Stimulated activated CD4-positive, alpha-beta T cell treated with anti-CD3 and anti-CD28 coated beads, Interleukin-4, amount 100 ng/mL, for 24 hours (primary cell): ENCODE measurements at regions not wholly inside any gene's neighbourhood (a gene's known extent, or its start where the extent isn't known, plus 50 kb on each side); places are given as distances from the start of the nearest gene placed in this dataset.

ENCODE experiments used
- DNase-seq: peaks from one replicate; pipeline ENCODE4 v3.0.0-alpha.2; 2020

DNA sequence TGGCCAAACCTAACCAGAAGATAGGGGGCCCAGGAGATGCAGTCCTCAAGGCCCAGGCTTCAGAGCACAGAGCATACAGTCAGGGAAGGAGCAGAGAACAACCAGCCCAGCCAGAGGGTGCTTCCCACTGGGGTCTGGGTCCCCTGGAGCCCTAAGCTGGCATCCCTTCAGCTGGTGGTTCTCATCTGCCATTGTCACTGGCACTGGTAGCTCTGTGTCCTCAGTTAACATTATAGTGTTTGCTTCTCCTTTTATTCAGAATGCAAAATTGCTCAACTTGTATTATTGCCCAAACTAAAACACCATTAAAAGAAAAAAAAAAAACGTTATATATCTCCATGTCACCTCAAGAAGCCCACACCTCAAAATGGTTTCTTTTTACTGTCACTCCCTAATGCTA, 219.2 kb downstream of the ENC1 start:
- DNase-seq: no peak

GRCh38 chr5:74420947-74421346, 219.6 kb downstream of the ENC1 start:
- no peak for DNase-seq

GRCh38 chr5:74420220-74420619, 220.3 kb downstream of the ENC1 start:
- no peak for DNase-seq

GRCh38 chr5:74419468-74419867, 221.1 kb downstream of the ENC1 start:
- no peak for DNase-seq

- no peak for DNase-seq
These were observed 221.8 kb downstream of the ENC1 start for GRCh38 chr5:74418709-74419108.

DNA sequence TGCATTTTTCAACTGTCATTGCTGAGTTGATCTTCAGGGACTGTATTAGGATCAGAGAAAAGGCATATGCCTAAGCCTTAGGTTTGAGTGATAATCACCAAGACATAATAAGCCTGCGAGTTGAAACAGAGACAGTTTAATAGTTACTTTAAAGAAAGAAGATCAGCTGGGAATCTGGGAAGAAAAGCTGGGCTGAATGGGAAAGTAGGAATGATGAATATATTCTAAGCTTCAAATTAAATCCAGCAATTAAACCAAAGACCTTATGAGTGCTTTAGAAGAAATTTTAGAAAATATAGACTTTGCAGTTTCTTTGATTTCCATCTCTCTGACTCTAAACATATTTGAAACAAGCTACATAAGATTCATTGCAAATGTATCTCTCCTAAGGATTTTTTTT, 222.3 kb downstream of the ENC1 start:
- DNase-seq: no peak

GRCh38 chr5:74415695-74416102, 224.8 kb downstream of the ENC1 start:
- DNase-seq: no peak

- no peak for DNase-seq
These were observed 226.3 kb downstream of the ENC1 start for GRCh38 chr5:74414228-74414627.

GRCh38 chr5:74413403-74414048, 227.0 kb downstream of the ENC1 start:
- DNase-seq: no peak

GRCh38 chr5:74412066-74412465, 228.5 kb downstream of the ENC1 start:
- no peak for DNase-seq

DNA sequence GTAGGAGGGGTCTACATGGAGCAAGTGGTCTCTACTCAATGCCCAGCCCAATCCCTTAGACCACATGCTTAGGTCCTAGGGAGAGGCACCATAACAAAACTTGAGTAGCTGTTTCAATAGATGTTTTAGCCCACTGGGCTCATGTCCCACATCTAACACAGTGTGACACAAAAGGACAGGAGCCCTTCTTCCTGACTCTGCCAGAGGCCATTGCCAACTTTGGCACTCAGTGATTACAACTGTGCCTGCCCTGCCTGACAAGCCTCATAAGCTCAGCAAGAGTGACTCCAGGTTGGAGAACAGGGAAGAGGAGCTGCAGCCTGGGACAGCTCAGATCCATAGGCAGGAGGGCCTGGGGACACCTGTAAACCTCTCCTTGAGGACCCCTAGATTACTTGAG, 230.8 kb downstream of the ENC1 start:
- no peak for DNase-seq

DNA sequence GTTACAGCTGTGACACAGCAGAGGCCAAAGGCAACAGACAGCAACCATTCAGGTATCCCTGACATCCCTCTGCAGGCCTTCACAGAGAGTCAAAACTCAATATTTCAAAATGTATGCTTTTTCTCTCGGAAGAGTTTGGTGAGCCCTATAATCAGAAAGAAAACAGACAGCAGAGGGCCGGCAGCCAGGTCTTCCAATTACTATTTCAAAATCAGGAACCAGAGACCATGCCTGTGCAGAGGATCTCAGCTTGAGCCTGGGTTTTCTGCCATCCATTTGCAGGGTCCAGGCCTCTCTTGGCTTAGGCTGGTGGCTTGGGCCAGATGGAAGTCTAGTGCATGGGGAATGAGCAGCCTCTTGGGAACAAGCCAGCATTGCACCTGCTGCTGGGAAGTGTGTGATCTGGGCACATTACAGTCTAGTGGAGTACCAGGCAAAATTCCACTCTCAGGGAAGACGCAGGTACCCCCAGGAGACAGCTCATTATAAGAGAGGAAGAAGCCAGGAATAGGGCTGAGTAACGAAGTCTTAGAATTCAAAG, 231.3 kb downstream of the ENC1 start:
- no peak for DNase-seq

GRCh38 chr5:74408150-74409043, 232.1 kb downstream of the ENC1 start:
- no peak for DNase-seq

GRCh38 chr5:74407701-74408100, 232.8 kb downstream of the ENC1 start:
- no peak for DNase-seq

DNA sequence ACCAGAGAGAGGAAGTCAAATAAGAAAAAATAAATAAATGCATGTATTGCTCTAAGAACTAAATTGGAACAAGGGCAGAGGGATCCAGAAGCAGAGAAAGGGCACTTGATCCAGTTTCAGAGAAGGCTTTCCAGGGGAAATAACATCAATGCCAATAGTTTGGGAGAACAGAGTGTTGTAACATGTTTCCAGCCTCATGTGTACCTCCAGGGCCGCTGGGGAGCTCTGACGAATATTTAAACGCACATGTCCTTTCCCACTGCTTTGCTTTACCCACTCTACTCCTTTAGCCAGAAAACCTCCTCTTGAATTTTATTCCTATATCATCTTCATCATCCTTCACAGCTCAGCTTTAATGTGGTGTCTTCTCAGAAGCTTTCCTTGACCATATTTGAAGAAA, 233.7 kb downstream of the ENC1 start:
- DNase-seq: no peak

DNA sequence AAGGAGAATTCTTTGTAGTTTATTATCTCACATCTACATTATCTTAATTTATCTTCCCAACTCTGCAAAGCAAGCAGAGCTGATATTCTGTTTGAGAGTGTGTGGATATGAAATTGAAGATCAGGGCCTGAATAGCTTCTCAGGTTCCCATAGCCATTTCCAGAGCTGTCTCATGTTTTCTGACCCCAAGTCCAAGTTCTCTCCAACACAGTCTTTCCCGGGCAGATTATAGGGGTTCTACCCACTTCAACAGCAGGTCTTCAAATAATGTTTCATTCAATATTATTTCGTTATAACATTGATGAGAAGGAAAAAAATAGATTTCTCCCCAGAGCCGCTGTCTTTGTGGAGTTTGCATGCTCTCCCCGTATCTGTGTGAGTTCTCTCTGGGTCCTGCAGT, 234.9 kb downstream of the ENC1 start:
- no peak for DNase-seq

GRCh38 chr5:74404574-74405508, 235.7 kb downstream of the ENC1 start:
- no peak for DNase-seq

GRCh38 chr5:74403771-74404170, 236.8 kb downstream of the ENC1 start:
- DNase-seq: no peak

GRCh38 chr5:74402553-74402952, 238.0 kb downstream of the ENC1 start:
- no peak for DNase-seq

- no peak for DNase-seq
These were observed 238.6 kb downstream of the ENC1 start for GRCh38 chr5:74401946-74402320.

DNA sequence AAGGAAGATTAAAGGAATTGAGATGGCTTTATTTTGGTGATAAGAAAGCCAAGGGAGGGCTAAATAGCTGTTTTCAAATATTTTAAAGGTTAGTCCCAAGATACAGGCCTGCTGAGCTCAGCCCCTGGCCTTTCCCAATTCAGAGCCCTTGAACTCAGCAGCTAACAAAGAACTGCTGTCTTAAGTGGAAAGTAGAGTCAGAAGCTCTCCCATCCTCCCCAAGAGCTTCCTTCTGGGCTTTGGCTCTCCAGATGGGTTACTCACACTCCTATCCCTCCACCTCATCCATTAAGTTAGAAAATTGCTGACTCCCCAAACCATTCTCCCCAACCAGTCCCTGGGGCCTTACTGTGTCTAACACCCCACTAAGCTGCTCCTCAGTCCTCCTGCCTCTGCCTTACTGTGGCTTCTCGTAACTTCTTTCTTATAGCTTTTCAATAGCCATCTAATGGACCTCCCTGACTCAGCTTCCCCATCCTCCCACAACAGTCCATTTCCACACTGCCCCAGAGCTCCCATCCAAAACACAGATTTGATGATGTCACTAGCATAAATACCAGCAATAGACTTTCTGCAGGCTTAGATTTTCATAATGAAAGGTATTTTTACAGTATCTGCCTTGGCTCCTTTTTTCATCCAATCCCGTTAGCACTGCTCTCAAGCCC, 239.1 kb downstream of the ENC1 start:
- no peak for DNase-seq

GRCh38 chr5:74400067-74400466, 240.5 kb downstream of the ENC1 start:
- DNase-seq: no peak
